K562 (cell line): ENCODE measurements at regions not wholly inside any gene's neighbourhood (a gene's known extent, or its start where the extent isn't known, plus 50 kb on each side); places are given as distances from the start of the nearest gene placed in this dataset.

ENCODE experiments used
- ETV6 ChIP-seq, 3 experiments: fragments of 150-350 bp in 1 of 3; sonication (generic) in 1 of 3; formaldehyde crosslinking in 1 of 3; IDR thresholded peaks; 2 replicates each; pipeline versions ENCODE4 v1.6.1 to v1.8.0; 2014 to 2022; ENCODE audit warnings: borderline replicate concordance in 2 of 3, low read depth in 2 of 3, antibody characterized with exemption in 1 of 3, low read length in 1 of 3, mild to moderate bottlenecking in 1 of 3, missing genetic modification reagents in 1 of 3
- MNT ChIP-seq, 2 experiments: fragments of 450-650 bp; conservative IDR thresholded peaks; 2 replicates each; pipeline ENCODE4 v1.6.1; 2017; ENCODE audit warnings: mild to moderate bottlenecking in 2 of 2, moderate library complexity in 2 of 2
- SMAD2 ChIP-seq: fragments of 150-350 bp; IDR thresholded peaks from 2 replicates; pipeline ENCODE4 v1.6.1; 2014; ENCODE audit warnings: low read depth, mild to moderate bottlenecking, low read length
- TSHZ1 ChIP-seq: fragments of 250-450 bp; sonication (Bioruptor Pico); IDR thresholded peaks from 2 replicates; pipeline ENCODE4 v1.4.0; 2020; ENCODE audit warnings: mild to moderate bottlenecking, moderate library complexity

GRCh38 chr2:123419976-123420375, 605.1 kb upstream of the CNTNAP5 start (continued):
- TF ChIP-seq TSHZ1 (CRISPR knock-in tag): no peak
- no peak for TF ChIP-seq SMAD2
- no peak for TF ChIP-seq ETV6 (IDR thresholded peaks at IDR 0.05; ENCODE audit: borderline replicate concordance in 1 of 2, low read depth in 2 of 2, low read length in 1 of 2)
- no peak for TF ChIP-seq ETV6 (CRISPR knock-in tag; IDR thresholded peaks at IDR 0.05; ENCODE audit: borderline replicate concordance)
- no peak for TF ChIP-seq MNT (conservative IDR thresholded peaks at IDR 0.05)
